Uterus (tissue), 3 donors: ENCODE measurements at regions not wholly inside any gene's neighbourhood (a gene's known extent, or its start where the extent isn't known, plus 50 kb on each side); places are given as distances from the start of the nearest gene placed in this dataset.

ENCODE experiments used
- DNase-seq, 2 donors: peaks; one replicate each; pipeline ENCODE4 v3.0.0-alpha.2; 2019 to 2020
- H3K27ac ChIP-seq, 2 donors: fragments of 200-600 bp; sonication (generic); 1 replicate in 1 of 2; 2 replicates in 1 of 2; pipeline ENCODE4 v1.5.1; 2016 to 2018
- H3K27me3 ChIP-seq, 2 donors: fragments of 200-600 bp; sonication (generic); one replicate each; pipeline ENCODE4 v1.5.1; 2018 to 2019; ENCODE audit warnings: control low read depth in 1 of 2
- H3K36me3 ChIP-seq, 2 donors: fragments of 200-600 bp; sonication (generic); one replicate each; pipeline ENCODE4 v1.5.1; 2019; ENCODE audit warnings: control low read depth in 1 of 2
- H3K4me1 ChIP-seq, 2 donors: fragments of 200-600 bp; sonication (generic); one replicate each; pipeline ENCODE4 v1.5.1; 2018 to 2019; ENCODE audit warnings: control low read depth in 1 of 2
- H3K4me3 ChIP-seq, 2 donors: fragments of 200-600 bp; sonication (generic); 1 replicate in 1 of 2; 2 replicates in 1 of 2; pipeline ENCODE4 v1.5.1; 2018 to 2019; ENCODE audit warnings: mild to moderate bottlenecking in 1 of 2
- H3K9me3 ChIP-seq, 2 donors: fragments of 200-600 bp; sonication (generic); one replicate each; pipeline ENCODE4 v1.5.1; 2019; ENCODE audit warnings: control low read depth in 1 of 2
- POLR2A ChIP-seq, 2 donors: fragments of 450-650 bp; IDR thresholded peaks; one replicate each; pipeline ENCODE4 v1.6.1; 2016; ENCODE audit warnings: antibody characterized with exemption in 2 of 2, mild to moderate bottlenecking in 1 of 2, moderate library complexity in 1 of 2
- intact Hi-C: fragments of 100-400 bp; cut with DNase I; formaldehyde crosslinking; loops from one replicate; pipeline ENCODE4 v1.15.1; 2023; ENCODE audit warnings: low total_unique reads
- TF ChIP-seq, protein P1 (sequence below), 4 experiments: fragments of 200-600 bp in 2 of 4; fragments of 450-650 bp in 2 of 4; sonication (generic) in 2 of 4; IDR thresholded peaks; one replicate each; pipeline ENCODE4 v1.5.1; 2016 to 2019; ENCODE audit warnings: antibody characterized with exemption in 4 of 4, mild to moderate bottlenecking in 2 of 4, moderate library complexity in 1 of 4
- donor health status: DM: yes; HTN: yes; CAD: no.

DNA sequence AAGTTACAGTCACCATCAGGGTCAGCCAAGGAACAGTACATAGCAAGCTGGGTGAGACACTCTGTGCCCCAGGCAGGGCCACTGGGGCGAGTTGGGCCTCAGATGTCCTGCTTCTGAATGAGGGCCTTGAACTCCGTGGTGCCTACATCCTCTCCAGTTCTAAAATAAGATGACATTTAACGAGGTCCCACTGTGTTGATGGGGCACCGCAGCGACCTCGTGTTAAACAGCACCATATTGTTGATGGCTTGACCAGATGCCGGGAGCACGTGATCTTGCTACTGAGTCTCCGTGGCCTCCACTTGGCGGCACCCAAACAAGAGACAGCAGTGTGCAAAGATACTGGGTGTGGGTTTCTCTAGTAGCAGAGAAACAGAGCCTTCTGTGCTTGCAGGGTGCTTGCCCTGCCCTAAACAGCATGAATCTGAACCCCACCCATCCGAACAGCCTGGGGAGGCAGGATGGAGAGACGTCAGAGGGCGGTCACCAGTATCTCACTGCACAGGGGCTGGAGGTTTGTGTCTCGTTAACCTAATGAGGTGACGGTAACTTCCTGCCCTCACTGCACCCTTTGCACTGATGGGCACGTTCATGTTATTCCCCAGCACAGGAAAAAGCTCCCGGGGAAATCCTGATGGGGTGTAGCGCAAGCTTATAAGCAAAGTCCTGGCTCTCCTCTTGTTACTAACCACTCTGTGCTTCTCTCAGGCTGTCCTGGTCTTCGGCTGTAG lies 324.4 kb downstream of the AJAP1 start:
- H3K36me3 ChIP-seq, result no peaks in the 10 kb centered on the region
- H3K9me3 ChIP-seq, result no peaks in the 10 kb centered on the region
- no peaks in the 10 kb centered on the region for H3K4me1 ChIP-seq
- H3K27ac ChIP-seq, result no peak overlapping the region
- no peak for TF ChIP-seq POLR2A (IDR thresholded peaks at IDR 0.05)
- TF ChIP-seq, protein P1, sequence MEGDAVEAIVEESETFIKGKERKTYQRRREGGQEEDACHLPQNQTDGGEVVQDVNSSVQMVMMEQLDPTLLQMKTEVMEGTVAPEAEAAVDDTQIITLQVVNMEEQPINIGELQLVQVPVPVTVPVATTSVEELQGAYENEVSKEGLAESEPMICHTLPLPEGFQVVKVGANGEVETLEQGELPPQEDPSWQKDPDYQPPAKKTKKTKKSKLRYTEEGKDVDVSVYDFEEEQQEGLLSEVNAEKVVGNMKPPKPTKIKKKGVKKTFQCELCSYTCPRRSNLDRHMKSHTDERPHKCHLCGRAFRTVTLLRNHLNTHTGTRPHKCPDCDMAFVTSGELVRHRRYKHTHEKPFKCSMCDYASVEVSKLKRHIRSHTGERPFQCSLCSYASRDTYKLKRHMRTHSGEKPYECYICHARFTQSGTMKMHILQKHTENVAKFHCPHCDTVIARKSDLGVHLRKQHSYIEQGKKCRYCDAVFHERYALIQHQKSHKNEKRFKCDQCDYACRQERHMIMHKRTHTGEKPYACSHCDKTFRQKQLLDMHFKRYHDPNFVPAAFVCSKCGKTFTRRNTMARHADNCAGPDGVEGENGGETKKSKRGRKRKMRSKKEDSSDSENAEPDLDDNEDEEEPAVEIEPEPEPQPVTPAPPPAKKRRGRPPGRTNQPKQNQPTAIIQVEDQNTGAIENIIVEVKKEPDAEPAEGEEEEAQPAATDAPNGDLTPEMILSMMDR (IDR thresholded peaks at IDR 0.05), result no peak
- H3K27me3 ChIP-seq, result no peaks in the 10 kb centered on the region
- no peak for DNase-seq
- no peak overlapping the region for H3K4me3 ChIP-seq
- intact Hi-C loops, result no loop called here

DNA sequence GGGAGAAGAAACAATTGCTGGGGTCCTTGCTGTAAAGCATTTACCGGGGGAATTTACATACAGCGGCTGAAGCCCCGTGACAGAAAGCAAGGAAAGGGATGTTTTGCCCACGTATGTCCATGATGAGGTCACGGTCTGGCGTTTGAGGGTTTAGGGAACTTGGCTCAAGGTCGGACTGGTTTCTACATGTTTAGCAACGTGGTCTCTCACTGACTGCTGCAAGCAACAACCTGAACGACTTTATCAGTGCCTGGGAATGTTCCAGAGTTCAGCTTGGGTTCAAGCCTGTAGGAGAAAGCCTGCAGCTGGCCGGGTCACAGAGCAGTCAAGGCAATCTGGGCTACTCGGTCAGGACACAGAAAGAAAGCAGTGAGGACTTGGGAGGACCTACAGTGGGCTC lies 323.3 kb downstream of the AJAP1 start:
- H3K36me3 ChIP-seq, result no peaks in the 10 kb centered on the region
- no peak overlapping the region for H3K4me3 ChIP-seq
- DNase-seq, result no peak
- no peaks in the 10 kb centered on the region for H3K4me1 ChIP-seq
- H3K27me3 ChIP-seq, result no peaks in the 10 kb centered on the region
- H3K27ac ChIP-seq, result no peak overlapping the region
- TF ChIP-seq, protein P1 (IDR thresholded peaks at IDR 0.05), result no peak
- TF ChIP-seq POLR2A (IDR thresholded peaks at IDR 0.05), result no peak
- H3K9me3 ChIP-seq, result no peaks in the 10 kb centered on the region
- intact Hi-C loops, result no loop called here

DNA sequence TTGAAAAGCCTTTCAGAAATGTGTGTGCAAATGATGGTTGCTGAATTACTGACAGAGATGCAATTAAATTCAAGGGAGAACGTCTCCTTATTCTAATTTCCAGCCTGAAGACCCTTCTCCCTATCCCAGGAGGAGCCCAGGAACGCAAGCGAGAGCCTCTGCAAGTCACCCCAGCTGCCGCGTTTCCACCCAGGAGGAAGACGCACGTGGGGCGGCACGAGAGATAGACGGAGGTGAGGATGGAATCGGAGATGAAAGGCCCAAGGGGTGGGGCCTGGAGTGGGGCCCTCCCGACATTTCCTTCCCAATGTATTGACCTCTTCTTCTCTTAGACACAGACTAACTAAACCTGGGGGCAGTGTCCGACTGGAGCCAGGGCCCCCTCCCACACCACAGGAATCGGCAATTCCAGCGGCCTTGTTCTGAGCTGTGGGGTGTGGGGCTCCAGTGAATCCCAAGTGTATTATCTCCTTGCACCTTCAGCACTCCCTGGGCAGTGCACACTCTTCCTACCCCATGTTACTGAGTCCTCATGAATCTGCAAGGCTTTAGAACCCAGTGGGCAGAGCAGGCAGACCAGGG lies 322.5 kb downstream of the AJAP1 start:
- Histone ChIP-seq H3K4me1 (no peaks in the 10 kb centered on the region), H3K4me3 (no peak overlapping the region), H3K27me3 (no peaks in the 10 kb centered on the region), H3K36me3 (no peaks in the 10 kb centered on the region), H3K27ac (no peak overlapping the region), H3K9me3 (no peaks in the 10 kb centered on the region)
- DNase-seq, result no peak
- intact Hi-C loops, result no loop called here
- TF ChIP-seq, protein P1 (IDR thresholded peaks at IDR 0.05), result no peak
- no peak for TF ChIP-seq POLR2A (IDR thresholded peaks at IDR 0.05)

DNA sequence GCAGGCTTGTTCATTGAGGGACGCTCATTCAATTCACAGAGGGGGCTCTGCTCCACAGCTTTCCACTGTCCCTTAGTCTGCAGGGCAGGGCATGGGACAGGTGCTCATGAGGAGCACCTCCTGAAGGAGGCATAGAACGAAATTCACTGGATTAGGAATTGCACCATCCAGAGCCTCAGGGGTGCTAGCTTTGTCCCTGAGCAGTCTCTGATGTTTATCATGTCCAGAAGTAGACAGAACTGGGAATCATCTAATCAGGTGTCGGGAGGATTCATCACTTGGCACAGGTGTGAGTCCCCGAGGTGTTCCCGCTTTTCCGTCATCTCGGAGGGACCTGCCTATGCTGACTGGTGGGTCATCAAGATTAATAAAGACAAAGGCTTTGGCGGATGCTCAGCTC lies 321.4 kb downstream of the AJAP1 start:
- DNase-seq, result no peak
- no peak for TF ChIP-seq POLR2A (IDR thresholded peaks at IDR 0.05)
- TF ChIP-seq, protein P1 (IDR thresholded peaks at IDR 0.05), result no peak
- Histone ChIP-seq H3K27me3 (no peaks in the 10 kb centered on the region), H3K9me3 (no peaks in the 10 kb centered on the region), H3K4me1 (no peaks in the 10 kb centered on the region), H3K27ac (no peak overlapping the region), H3K36me3 (no peaks in the 10 kb centered on the region), H3K4me3 (no peak overlapping the region)
- intact Hi-C loops, result no loop called here

DNA sequence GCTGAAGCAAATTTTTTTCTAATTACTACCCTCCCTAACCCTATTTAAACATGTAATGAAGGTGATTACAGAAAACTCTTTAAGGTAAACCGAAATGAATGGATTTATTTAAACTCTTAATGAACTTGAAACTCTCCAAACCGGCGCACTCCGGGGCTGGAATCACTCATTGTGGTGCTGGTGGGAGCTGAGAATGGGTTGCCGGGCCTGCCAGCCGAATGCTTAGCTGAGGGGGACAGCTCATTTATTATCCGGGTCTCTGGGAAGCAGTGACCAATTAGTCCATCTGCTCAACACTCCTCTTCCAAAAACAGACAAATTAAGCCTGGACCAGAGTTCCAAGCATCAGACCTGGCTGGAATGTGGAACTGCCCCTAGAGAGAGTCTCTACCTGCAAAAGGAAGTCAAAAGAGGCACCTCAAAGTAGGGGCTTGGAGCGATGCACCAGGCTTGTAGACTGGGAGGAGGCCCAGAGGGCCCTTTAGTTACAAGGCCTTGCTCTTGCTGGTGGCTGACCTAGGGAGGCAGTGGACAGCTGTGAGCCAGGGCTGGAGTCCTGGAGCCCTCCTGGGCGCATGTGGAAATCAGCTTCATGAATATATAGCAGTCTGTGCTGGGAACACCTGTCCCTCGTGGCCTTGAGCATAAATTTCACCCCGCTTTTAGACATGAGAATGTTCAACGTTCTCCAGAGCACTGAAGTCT lies 320.7 kb downstream of the AJAP1 start:
- no peaks in the 10 kb centered on the region for H3K36me3 ChIP-seq
- H3K9me3 ChIP-seq, result no peaks in the 10 kb centered on the region
- intact Hi-C loops, result no loop called here
- H3K4me3 ChIP-seq, result no peak overlapping the region
- no peak overlapping the region for H3K27ac ChIP-seq
- no peaks in the 10 kb centered on the region for H3K27me3 ChIP-seq
- H3K4me1 ChIP-seq, result no peaks in the 10 kb centered on the region
- no peak for TF ChIP-seq POLR2A (IDR thresholded peaks at IDR 0.05)
- TF ChIP-seq, protein P1 (IDR thresholded peaks at IDR 0.05), result no peak
- no peak for DNase-seq
